ENCODE measurements at regions not wholly inside any gene's neighbourhood (a gene's known extent, or its start where the extent isn't known, plus 50 kb on each side); places are given as distances from the start of the nearest gene placed in this dataset.

DNA sequence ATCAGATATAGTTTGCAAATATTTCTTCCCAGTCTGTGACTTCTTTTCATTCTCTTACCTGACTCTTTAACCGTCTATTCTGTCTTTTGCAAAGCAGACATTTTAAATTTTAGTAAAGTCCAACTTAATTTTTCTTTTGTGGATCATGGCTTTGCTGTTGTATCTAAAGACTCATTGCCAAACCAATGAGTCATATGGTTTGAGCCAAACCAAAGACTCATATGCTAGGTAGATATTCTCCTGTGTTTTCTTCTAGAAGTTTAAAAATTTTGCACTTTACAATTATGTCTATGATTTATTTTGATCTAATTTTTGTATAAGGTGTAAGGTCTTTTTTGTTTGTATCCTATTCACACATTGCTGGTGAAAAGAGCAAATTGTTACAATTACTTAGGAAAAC lies 446.8 kb downstream of the ANKRD50 start:
- Histone ChIP-seq H3K36me3 (ENCODE audit: insufficient read depth, low read length) (no peaks in the 10 kb centered on the region), H3K9me2 (ENCODE audit: low read depth, low read length) (no peaks in the 10 kb centered on the region), H3K9ac (ENCODE audit: low read length) (no peak overlapping the region), H3K79me2 (ENCODE audit: insufficient read depth, low read length) (no peaks in the 10 kb centered on the region), H2AFZ (ENCODE audit: low read length) (no peak overlapping the region), H3K27me3 (ENCODE audit: insufficient read depth, low read length) (no peaks in the 10 kb centered on the region), H3K4me3 (ENCODE audit: low read depth, low read length, poor library complexity, severe bottlenecking) (no peak overlapping the region), H3K9me3 (ENCODE audit: low read length) (no peaks in the 10 kb centered on the region), H4K20me1 (ENCODE audit: insufficient read depth, low read length) (no peaks in the 10 kb centered on the region), H3K4me2 (ENCODE audit: low read length) (no peak overlapping the region), H3K27ac (ENCODE audit: low read depth, low read length, poor library complexity, severe bottlenecking) (no peak overlapping the region), H3F3A (ENCODE audit: insufficient read depth, low read length) (no peaks in the 10 kb centered on the region), H3K4me1 (ENCODE audit: insufficient read depth, low read length, severe bottlenecking) (no peaks in the 10 kb centered on the region)
- no peak for TF ChIP-seq EZH2 (IDR thresholded peaks at IDR 0.05; ENCODE audit: borderline replicate concordance, low read length)
- TF ChIP-seq, protein P1, sequence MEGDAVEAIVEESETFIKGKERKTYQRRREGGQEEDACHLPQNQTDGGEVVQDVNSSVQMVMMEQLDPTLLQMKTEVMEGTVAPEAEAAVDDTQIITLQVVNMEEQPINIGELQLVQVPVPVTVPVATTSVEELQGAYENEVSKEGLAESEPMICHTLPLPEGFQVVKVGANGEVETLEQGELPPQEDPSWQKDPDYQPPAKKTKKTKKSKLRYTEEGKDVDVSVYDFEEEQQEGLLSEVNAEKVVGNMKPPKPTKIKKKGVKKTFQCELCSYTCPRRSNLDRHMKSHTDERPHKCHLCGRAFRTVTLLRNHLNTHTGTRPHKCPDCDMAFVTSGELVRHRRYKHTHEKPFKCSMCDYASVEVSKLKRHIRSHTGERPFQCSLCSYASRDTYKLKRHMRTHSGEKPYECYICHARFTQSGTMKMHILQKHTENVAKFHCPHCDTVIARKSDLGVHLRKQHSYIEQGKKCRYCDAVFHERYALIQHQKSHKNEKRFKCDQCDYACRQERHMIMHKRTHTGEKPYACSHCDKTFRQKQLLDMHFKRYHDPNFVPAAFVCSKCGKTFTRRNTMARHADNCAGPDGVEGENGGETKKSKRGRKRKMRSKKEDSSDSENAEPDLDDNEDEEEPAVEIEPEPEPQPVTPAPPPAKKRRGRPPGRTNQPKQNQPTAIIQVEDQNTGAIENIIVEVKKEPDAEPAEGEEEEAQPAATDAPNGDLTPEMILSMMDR (IDR thresholded peaks at IDR 0.05; ENCODE audit: low read length): no peak

DNA sequence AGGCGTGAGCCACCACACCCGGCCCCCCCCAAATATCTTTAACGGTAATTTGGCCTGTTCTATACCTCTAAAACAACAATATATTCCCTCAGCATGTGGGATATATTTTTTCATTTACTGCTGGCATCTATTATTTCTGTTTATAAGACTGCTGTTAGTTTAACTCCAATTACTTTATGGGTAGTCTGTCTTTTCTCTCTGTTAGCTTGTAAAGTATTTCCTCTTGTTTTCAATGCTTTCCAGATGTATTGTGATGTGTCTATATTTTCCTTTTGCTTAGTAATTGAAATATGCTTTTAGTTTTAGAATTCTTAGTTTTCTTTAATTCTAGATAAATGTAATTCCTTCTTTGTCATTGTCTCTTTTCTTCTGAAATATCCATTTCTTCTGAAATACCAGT lies 445.8 kb downstream of the ANKRD50 start:
- no peak overlapping the region for H2AFZ ChIP-seq (ENCODE audit: low read length)
- no peaks in the 10 kb centered on the region for H3K27me3 ChIP-seq (ENCODE audit: insufficient read depth, low read length)
- H3K36me3 ChIP-seq (ENCODE audit: insufficient read depth, low read length): no peaks in the 10 kb centered on the region
- H3K4me1 ChIP-seq (ENCODE audit: insufficient read depth, low read length, severe bottlenecking): no peaks in the 10 kb centered on the region
- no peaks in the 10 kb centered on the region for H4K20me1 ChIP-seq (ENCODE audit: insufficient read depth, low read length)
- TF ChIP-seq EZH2 (IDR thresholded peaks at IDR 0.05; ENCODE audit: borderline replicate concordance, low read length): no peak
- TF ChIP-seq, protein P1 (IDR thresholded peaks at IDR 0.05; ENCODE audit: low read length): no peak
- no peak overlapping the region for H3K9ac ChIP-seq (ENCODE audit: low read length)
- no peaks in the 10 kb centered on the region for H3F3A ChIP-seq (ENCODE audit: insufficient read depth, low read length)
- H3K79me2 ChIP-seq (ENCODE audit: insufficient read depth, low read length): no peaks in the 10 kb centered on the region
- H3K27ac ChIP-seq (ENCODE audit: low read depth, low read length, poor library complexity, severe bottlenecking): no peak overlapping the region
- no peak overlapping the region for H3K4me2 ChIP-seq (ENCODE audit: low read length)
- H3K9me2 ChIP-seq (ENCODE audit: low read depth, low read length): no peaks in the 10 kb centered on the region
- no peak overlapping the region for H3K4me3 ChIP-seq (ENCODE audit: low read depth, low read length, poor library complexity, severe bottlenecking)
- no peaks in the 10 kb centered on the region for H3K9me3 ChIP-seq (ENCODE audit: low read length)

DNA sequence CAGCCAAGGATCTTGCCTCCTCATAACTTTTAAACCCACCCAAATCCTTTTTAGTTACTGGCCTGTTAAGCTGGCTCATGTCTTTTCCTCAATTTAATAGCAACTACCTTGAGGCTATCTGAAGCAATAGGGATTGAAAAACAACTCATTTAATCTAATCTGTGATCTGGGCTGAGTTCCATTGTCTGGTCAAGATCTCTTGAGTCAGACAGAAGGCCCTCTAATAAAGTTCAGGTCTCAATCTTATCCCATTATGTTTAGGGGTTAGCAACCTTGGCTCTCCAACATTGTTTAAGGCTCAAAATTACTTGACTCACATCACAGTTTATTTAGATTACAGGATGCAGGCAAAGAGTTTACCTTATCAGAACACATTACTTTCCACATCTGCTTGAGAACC lies 436.1 kb downstream of the ANKRD50 start:
- no peaks in the 10 kb centered on the region for H3K36me3 ChIP-seq (ENCODE audit: insufficient read depth, low read length)
- no peaks in the 10 kb centered on the region for H3K9me3 ChIP-seq (ENCODE audit: low read length)
- H3K79me2 ChIP-seq (ENCODE audit: insufficient read depth, low read length): no peaks in the 10 kb centered on the region
- no peaks in the 10 kb centered on the region for H4K20me1 ChIP-seq (ENCODE audit: insufficient read depth, low read length)
- H3K4me3 ChIP-seq (ENCODE audit: low read depth, low read length, poor library complexity, severe bottlenecking): no peak overlapping the region
- no peaks in the 10 kb centered on the region for H3K9me2 ChIP-seq (ENCODE audit: low read depth, low read length)
- no peak overlapping the region for H3K27ac ChIP-seq (ENCODE audit: low read depth, low read length, poor library complexity, severe bottlenecking)
- H3K27me3 ChIP-seq (ENCODE audit: insufficient read depth, low read length): no peaks in the 10 kb centered on the region
- H3K9ac ChIP-seq (ENCODE audit: low read length): no peak overlapping the region
- no peak for TF ChIP-seq EZH2 (IDR thresholded peaks at IDR 0.05; ENCODE audit: borderline replicate concordance, low read length)
- TF ChIP-seq, protein P1 (IDR thresholded peaks at IDR 0.05; ENCODE audit: low read length): no peak
- H3K4me2 ChIP-seq (ENCODE audit: low read length): no peak overlapping the region
- H3K4me1 ChIP-seq (ENCODE audit: insufficient read depth, low read length, severe bottlenecking): no peaks in the 10 kb centered on the region
- H3F3A ChIP-seq (ENCODE audit: insufficient read depth, low read length): no peaks in the 10 kb centered on the region
- no peak overlapping the region for H2AFZ ChIP-seq (ENCODE audit: low read length)
